Limb (tissue), 2 donors: ENCODE measurements at regions not wholly inside any gene's neighbourhood (a gene's known extent, or its start where the extent isn't known, plus 50 kb on each side); places are given as distances from the start of the nearest gene placed in this dataset.
A peak's percentile ranks its signal among the peaks of the same experiment; 100 is the strongest.
"Not testable (repeated sequence)": the region's sequence is repeated elsewhere in the genome, so short reads cannot be mapped to it uniquely, and the experiment has no call there.

ENCODE experiments used
- DNase-seq, 2 donors: peaks; one replicate each; pipeline ENCODE4 v3.0.0-alpha.2; 2016; ENCODE audit errors: extremely low spot score in 2 of 2

GRCh38 chr4:27720010-27720766 lies 859.5 kb downstream of the STIM2 start:
- no peak for DNase-seq

GRCh38 chr4:27721193-27721592 lies 860.6 kb downstream of the STIM2 start:
- DNase-seq, result no peak

GRCh38 chr4:27728892-27729291 lies 868.3 kb downstream of the STIM2 start:
- no peak for DNase-seq

DNA sequence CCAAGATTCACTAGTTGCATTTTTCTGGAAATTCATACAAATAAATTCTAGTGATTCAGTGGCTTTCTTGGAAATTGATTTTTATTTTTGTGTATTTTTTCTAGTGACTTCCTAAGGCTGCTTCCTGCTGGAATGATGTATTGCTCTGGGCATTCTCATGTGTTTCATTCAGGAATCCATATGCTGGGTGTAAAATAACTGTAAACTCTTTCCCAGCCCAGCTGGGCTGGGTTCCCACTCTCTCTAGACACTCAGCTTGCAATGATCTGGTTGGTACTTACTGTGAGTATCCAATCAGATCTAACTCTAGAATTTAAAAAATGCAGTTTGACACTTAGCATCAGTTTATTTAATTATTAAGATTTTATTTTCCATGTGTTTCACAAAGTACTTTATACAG lies 882.2 kb downstream of the STIM2 start:
- no peak for DNase-seq

DNA sequence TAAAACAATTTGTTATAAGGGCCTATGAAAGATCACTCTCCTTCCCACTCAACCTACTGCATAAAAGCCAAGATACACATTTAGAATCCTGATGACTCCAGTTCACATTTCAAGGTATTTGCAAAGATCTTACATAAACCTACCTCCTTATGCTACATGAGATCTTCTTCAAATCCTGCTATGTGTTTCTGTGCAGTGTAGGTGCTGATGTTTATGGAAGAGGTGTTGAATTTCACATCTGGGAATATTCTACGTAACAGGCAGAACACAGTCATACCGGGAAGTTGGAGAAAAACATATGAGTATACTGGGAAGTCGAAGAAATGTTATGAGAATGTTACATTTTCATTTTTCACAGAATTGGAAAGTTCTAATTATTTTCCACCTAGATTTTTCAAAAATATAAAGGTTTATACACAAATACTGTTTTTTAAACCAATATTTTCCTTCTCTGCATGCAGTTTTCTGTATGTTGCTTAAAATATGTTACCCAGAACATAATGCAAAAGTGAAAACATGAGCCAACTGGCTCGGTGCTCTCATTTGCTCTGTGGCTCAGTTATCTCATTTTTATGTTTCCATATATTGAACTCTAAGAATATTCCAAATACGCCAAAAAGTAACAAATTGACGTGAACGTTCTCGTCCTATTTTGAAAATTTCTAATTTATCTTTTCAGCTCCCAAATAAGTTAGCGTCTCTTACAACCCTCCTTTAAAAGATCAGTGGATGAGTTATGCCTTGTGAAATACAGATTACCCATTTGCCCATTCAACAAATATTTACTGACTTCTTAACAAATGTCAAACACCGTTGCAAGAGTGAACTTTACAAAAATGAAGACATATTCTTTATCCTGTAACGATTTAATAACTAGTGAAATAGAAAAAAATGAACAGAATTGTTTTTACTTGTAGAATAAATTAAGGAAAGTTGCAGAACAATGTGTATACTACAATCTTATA lies 899.3 kb downstream of the STIM2 start:
- DNase-seq, result peak in 1 of 2 donors; percentile 48

DNA sequence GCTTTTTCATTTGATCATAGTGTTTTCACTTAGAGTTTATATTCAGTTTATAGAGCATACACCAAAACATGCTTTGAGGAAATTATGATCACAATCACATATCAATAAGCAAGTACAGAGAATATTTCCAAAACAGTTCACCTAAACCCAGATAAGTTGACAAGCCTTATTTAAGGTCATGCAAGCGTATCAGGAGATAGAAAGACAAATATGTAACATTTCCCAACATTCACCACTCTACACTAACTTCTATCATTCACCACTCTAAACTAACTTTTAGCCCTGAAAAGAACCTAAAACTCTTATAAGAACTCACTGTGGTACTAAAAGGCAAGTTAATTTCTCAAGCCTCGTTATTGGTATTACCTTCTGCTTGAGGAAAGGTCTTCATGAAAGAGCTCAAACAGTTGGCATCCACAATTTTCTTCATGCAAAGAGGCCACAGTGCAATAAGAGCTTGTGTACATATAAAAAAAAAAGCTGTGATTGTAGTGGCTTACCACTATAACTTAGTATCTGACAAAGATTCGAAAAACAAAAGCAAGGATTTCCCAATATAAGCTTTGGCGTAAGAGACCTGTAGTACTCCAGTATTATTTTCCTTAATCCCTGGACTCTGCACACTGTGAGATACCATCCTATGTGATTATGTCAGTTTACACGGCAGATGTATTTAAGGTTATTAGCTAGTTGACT lies 903.3 kb downstream of the STIM2 start:
- DNase-seq, result no peak

DNA sequence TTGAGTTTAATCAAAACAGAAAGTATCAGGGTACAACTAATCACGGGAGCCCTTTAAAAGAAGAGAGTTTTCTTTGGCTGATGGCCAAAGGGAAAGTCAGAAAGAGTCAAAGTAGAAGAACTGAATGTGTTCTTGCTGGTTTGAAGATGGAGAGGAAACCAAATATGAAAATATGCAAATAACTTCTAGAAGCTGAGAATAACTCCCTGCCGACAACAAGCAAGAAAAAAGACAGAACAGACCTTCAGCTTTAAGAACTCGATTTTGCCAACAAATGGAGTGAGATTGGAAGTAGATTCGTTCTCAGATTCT lies 903.8 kb downstream of the STIM2 start:
- no peak for DNase-seq

- no peak for DNase-seq
Measured at GRCh38 chr4:27770895-27771294, 910.3 kb downstream of the STIM2 start.

DNA sequence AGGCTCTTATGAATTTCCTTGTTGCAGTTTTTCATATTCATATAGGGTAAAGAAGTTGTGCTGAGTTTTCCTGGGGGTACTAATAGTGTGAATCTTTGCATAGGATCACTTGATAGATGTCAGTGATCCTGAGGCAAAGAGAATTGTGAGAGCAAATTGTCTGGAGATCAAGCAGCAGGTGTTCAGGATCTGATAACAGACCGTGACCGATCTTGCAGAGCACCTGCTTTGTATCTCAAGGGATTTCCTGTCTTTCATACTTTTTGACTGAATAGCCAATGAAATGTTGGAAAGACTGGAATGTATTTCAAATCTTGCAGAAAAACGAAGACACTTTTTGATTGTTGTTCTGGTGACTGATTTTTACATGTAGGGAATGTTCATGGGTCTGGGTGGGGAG lies 914.5 kb downstream of the STIM2 start:
- no peak for DNase-seq

DNA sequence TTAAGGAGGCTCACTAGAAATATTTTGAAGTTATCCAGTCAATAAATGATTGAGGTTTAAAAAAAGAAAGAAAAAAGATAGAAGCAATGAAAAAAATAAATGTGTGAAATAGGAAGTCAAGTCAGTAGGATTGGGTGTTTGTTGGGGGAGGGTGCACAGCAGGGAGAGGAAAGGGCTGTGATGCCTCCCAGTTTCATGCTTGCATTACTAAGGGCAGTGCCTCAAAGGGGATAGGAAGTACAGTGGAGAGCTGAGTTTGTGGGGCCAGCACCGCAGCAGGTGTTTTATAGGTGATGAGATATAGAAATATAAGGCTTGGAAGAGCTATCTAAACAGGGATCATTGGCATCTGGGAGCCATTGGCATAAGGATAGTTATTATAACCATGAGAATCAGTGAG lies 919.2 kb downstream of the STIM2 start:
- DNase-seq, result no peak

DNA sequence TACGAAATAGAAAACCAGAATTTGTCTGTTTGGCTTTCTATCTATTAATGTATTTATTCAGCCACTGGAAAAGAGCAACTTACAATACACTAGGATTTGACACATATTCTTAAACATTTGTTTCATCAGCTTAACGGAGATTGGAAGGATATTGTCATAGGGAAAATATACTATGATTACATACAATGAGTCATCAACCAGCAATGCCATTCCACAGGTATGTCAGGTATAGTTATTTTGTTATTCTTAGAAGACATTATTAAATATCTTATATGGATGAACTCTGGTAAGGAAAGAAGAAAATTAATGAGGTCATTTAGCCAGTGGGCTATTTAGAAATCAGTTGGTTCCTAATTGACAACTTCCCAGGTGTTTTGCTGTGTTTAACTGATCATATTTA lies 926.6 kb downstream of the STIM2 start:
- no peak for DNase-seq

- no peak for DNase-seq
Measured at GRCh38 chr4:27789773-27790172, 929.1 kb downstream of the STIM2 start.

DNA sequence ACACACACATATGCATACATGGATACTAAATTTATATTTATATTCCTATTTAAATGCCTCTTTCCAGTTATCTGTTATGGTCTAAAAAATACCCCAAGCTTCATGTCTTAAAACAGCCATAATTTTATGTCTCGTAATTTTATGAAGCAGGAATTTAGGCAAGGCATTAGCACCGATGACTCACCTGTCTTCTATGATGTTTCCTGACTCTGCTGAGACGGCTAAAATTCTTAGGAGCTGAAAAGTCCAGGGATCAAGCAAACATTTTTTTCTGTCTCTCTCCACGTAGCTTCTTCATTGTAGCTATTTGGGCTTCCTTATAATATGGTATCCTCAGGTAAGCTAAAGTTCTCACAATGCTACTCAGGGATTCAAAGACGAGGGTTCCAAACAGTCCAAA lies 930.3 kb downstream of the STIM2 start:
- DNase-seq, result no peak

DNA sequence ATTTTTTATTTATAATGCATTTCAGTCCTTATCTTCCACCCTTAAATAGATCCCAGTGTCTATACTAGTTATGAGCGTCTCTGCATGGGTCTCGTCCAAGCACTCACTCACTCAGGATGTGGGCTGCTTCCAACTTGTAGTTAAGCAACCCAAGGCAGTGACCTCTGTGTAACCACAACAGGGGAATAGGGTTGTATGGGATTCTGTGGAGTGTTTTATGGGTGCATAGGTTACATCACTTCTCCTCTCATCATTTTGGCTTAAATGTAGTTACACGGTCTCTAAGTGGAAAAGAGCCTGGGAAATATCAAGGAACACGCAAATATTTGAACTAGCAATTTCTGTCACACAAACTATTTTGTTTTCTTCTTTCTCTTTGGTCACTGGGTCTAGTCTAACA lies 931.0 kb downstream of the STIM2 start:
- no peak for DNase-seq

DNA sequence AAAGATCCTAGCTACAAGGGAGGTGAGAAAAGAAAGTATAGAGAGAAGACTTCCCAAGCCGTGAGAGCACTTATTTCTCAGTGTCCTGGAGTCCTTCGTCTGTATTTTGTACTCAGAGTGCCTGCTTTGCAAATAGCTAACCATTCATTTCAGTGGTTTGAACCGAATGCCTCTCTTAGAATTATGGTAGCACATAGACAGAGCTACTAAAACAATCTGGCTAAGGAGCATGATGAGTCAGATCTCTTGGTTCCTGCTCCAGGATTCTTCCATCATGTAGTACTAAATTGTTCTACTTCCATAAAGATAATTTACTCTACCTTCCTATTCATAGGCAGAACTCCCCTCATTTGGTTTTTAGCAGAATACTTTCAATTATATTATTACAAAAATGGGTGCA lies 946.6 kb downstream of the STIM2 start:
- no peak for DNase-seq

DNA sequence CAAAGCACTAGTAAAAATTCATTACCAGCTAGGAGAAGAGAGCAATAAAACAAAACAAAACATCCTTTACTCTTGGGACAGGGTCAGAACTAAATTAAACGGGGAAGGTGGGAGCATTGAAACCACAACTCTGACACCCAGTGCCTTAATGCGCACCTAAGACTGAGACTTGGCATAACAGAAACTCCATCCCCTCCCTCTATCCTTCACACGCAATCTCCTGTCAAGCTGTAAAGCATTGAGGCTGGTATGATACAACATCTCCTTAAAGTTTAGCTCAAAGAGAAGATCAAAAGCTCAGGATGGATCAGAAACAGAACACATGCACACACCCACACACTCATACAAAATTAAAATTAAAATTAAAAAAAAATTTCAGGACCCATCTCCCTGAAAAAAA lies 951.3 kb downstream of the STIM2 start:
- DNase-seq, result no peak

DNA sequence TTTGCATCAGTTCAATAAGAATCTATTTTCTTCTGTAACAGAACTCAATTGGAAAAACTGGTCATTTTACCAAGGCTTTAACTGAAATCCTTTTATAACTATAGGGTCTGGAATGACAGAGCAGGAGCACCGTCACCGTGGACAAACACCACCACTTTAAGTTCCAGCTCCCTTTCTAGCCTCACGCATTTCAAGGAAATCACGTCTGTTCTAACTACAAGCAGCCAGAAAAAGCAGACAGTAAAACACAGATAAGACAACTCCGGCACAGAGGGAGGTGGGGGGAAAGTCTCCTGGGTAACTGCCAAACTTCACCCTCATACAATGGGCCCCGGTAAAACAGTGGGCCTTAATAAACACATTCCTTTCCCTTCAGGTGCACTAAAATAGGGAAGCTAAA lies 952.6 kb downstream of the STIM2 start:
- DNase-seq, result not testable (repeated sequence)

DNA sequence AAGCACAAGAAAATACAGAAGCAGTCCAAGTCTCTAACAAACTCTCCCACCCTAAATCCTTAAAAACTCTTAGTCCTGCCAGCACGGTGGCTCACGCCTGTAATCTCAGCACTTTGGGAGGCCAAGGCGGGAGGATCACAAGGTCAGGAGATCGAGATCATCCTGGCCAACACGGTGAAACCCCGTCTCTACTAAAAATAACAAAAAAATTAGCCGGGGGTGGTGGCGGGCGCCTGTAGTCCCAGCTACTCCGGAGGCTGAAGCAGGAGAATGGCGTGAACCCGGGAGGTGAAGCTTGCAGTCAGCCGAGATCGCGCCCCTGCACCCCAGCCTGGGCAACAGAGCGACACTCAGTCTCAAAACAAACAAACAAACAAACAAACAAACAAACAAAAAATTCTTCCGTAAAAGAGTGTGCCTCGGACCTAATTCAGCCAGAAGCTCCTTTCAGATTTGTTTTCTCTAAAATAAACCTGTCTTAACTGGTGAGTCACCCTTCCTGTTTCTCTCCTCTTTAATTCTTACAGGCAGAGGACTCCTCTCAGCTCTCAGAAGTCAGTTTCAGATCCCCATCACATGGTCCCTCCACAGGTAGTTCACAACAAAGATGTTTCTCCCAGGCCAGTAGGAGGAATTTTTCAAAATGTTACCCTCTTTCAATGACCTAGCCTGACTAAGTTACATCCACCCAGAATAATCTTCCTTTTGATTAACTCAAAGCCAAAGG lies 953.2 kb downstream of the STIM2 start:
- DNase-seq, result not testable (repeated sequence)

DNA sequence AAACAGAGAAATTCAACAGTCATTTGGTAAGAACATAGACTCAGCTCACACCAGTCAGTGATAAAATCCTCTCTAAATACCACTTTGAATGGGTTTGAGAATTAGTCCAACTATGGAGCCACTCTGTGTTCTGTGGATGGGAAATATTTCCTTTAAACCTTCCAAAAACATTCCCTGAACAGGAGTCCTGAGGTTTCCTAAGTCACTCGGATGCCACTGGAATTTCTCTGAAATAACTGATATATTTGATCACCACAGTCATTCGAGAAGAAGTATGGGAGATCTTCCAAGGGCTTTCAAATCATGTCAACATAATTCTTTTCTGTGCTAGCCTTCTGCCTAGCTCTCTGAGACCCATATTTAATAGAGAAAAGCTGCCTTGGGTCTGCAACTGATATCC lies 958.6 kb downstream of the STIM2 start:
- no peak for DNase-seq

GRCh38 chr4:27828843-27829242 lies 968.2 kb downstream of the STIM2 start:
- DNase-seq, result no peak

- DNase-seq, result no peak
Measured at GRCh38 chr4:27830251-27830650, 969.6 kb downstream of the STIM2 start.

DNA sequence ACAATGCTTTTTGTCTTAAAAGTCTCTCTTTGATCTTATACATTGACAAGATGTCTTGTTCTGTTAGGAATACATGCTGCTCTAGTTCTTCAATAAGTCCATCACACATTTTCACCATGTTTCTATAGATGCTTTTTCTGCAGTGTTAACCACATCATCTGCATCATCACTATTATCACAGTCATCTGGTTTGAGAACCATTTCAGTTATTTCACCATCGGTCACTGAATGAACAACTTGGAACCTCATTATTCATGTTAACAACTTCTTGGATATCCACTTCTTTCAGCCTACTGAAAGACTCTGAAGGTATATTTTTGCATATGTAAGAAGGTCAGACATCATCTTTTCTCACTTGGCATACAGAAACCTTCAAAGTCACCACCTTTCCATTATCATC lies 975.2 kb downstream of the STIM2 start:
- DNase-seq, result no peak
